ENCODE measurements at regions not wholly inside any gene's neighbourhood (a gene's known extent, or its start where the extent isn't known, plus 50 kb on each side); places are given as distances from the start of the nearest gene placed in this dataset.

GRCh38 chr12:87303396-87304012, 725.7 kb downstream of the C12orf50 start:
- DNase-seq (ENCODE audit: low spot score): no peak
- in situ Hi-C loops (cut with MboI; ENCODE audit: low sequenced_read_pairs, unreplicated experiment): no loop called here
- TF ChIP-seq, protein P1, sequence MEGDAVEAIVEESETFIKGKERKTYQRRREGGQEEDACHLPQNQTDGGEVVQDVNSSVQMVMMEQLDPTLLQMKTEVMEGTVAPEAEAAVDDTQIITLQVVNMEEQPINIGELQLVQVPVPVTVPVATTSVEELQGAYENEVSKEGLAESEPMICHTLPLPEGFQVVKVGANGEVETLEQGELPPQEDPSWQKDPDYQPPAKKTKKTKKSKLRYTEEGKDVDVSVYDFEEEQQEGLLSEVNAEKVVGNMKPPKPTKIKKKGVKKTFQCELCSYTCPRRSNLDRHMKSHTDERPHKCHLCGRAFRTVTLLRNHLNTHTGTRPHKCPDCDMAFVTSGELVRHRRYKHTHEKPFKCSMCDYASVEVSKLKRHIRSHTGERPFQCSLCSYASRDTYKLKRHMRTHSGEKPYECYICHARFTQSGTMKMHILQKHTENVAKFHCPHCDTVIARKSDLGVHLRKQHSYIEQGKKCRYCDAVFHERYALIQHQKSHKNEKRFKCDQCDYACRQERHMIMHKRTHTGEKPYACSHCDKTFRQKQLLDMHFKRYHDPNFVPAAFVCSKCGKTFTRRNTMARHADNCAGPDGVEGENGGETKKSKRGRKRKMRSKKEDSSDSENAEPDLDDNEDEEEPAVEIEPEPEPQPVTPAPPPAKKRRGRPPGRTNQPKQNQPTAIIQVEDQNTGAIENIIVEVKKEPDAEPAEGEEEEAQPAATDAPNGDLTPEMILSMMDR (IDR thresholded peaks at IDR 0.05; ENCODE audit: borderline replicate concordance, control extremely low read depth, extremely low read depth, insufficient read depth, missing control alignments): no peak

DNA sequence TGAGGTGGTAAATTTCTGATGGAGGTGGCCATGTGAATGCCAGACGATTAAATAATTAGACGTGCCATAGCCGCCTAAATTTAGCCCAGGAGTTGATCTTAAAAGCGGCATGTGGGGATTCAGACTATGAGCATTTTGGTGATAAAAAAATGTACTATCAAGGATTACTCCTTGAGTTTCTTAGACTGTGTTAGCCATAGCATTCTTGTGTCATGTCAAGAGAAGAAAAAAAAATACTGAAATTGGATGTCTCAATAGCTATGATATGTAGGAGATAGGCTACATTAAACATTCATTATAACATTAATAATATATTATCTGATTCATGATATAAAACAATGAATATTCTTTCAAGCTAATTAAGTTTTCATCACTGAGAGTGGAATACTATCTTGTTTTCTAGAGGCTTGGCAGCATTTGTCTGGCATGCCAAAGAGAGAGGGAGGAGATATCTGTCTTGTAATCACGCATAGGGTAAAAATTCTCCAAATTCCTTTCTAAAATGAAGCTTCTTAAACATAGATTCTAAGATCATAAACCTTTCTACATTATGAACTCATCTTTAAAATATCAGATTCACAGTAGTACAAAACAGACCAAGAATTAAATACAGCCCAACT, 727.0 kb downstream of the C12orf50 start:
- TF ChIP-seq, protein P1 (IDR thresholded peaks at IDR 0.05; ENCODE audit: borderline replicate concordance, control extremely low read depth, extremely low read depth, insufficient read depth, missing control alignments): no peak
- DNase-seq (ENCODE audit: low spot score): no peak
- in situ Hi-C loops (cut with MboI; ENCODE audit: low sequenced_read_pairs, unreplicated experiment): no loop called here

DNA sequence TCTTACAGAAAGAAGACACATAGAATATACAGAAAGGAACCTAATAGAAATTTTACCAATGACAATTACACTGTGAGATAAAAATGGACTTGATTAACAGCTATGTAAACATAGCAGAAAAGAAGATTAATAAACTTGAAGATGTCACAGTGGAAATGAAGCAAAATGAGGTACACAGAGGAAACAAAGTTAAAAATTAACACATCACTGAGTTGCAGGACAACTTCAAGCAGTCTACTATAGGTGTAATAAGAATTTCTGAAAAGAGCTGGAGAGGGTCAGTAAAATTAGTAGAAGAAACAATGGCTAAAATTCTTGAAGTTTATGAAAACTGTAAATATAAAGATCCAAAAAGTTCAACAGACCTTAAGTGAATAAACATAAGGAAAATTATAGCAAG, 738.7 kb downstream of the C12orf50 start:
- in situ Hi-C loops (cut with MboI; ENCODE audit: low sequenced_read_pairs, unreplicated experiment): no loop called here
- TF ChIP-seq, protein P1 (IDR thresholded peaks at IDR 0.05; ENCODE audit: borderline replicate concordance, control extremely low read depth, extremely low read depth, insufficient read depth, missing control alignments): no peak
- DNase-seq (ENCODE audit: low spot score): no peak

DNA sequence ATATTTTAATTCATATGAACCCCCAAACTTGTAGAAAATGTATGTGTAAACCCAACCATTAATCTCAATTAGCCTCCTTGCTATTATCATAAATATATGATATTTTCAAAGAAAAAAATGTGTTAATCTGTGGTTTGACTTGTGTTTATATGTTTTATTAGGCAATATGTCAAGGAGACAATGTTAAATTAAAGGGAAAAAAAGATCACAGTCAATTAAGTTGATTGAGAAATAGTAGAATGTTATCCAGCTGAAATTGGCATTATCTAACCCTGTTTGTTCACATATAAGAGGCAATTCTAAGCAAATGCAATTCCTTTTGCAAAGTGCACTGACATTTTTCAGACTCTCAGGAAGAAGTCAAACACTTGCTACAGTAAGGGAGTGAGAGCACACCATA, 745.3 kb downstream of the C12orf50 start:
- in situ Hi-C loops (cut with MboI; ENCODE audit: low sequenced_read_pairs, unreplicated experiment): no loop called here
- TF ChIP-seq, protein P1 (IDR thresholded peaks at IDR 0.05; ENCODE audit: borderline replicate concordance, control extremely low read depth, extremely low read depth, insufficient read depth, missing control alignments): no peak
- no peak for DNase-seq (ENCODE audit: low spot score)

DNA sequence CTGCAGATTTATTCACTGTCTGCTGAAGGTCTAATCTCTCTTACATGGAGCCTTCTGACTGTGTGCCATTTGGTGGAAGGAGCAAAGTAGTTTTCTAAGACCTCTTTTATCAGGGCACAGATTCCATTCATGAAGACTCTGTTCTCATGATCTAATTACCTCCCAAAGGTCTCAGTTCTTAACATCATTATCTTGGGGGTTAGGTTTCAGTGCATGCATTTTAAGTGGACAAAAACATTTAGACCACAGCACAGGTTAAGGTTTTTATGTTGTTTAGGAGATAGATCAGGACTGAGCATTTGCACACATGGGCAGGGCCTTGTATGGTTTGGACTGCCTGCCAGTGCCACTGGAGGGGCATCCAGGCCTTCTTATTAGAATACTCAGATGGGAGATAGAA, 746.1 kb downstream of the C12orf50 start:
- no peak for DNase-seq (ENCODE audit: low spot score)
- in situ Hi-C loops (cut with MboI; ENCODE audit: low sequenced_read_pairs, unreplicated experiment): no loop called here
- TF ChIP-seq, protein P1 (IDR thresholded peaks at IDR 0.05; ENCODE audit: borderline replicate concordance, control extremely low read depth, extremely low read depth, insufficient read depth, missing control alignments): no peak

GRCh38 chr12:87280893-87281292, 748.3 kb downstream of the C12orf50 start:
- in situ Hi-C loops (cut with MboI; ENCODE audit: low sequenced_read_pairs, unreplicated experiment): no loop called here
- TF ChIP-seq, protein P1 (IDR thresholded peaks at IDR 0.05; ENCODE audit: borderline replicate concordance, control extremely low read depth, extremely low read depth, insufficient read depth, missing control alignments): no peak
- DNase-seq (ENCODE audit: low spot score): no peak

Measured in GM13976 (cell line).